A673 (cell line): ENCODE measurements at regions not wholly inside any gene's neighbourhood (a gene's known extent, or its start where the extent isn't known, plus 50 kb on each side); places are given as distances from the start of the nearest gene placed in this dataset.

Experiments used
- BruUV-seq: library from RNA; stranded (reverse); fragments of 400-500 nt; replicated peaks from 2 replicates; lab custom pipeline; 2021; lab: Mats Ljungman, UMichigan
- CTCF ChIA-PET: fragments of 300-600 bp; sonication (Branson Sonifier 250); formaldehyde crosslinking; loops from one replicate; lab custom pipeline; 2022; ENCODE audit warnings: antibody characterized with exemption; lab: Charles Lee
- POLR2A ChIA-PET: fragments of 300-600 bp; sonication (Branson Sonifier 250); formaldehyde crosslinking; loops from one replicate; lab custom pipeline; 2022; ENCODE audit warnings: antibody characterized with exemption; ENCODE audit not compliant: low non-redundant PET; lab: Charles Lee
- DNase-seq: peaks from one replicate; pipeline ENCODE4 v3.0.0-alpha.2; 2015; ENCODE audit warnings: low spot score
- H3K27ac ChIP-seq: fragments of 200-600 bp; sonication (generic); 2 replicates; pipeline ENCODE4 v1.5.1; 2016; ENCODE audit warnings: mixed run types, low read depth, mild to moderate bottlenecking, mixed read lengths, antibody characterized with exemption, low read length; ENCODE audit not compliant: poor library complexity, severe bottlenecking
- H3K27me3 ChIP-seq: fragments of 200-600 bp; sonication (generic); replicated peaks from 2 replicates; pipeline ENCODE4 v1.6.1; 2017; ENCODE audit warnings: mixed run types, low read depth, mild to moderate bottlenecking, mixed read lengths, antibody characterized with exemption, low read length; ENCODE audit not compliant: insufficient read depth, poor library complexity
- H3K36me3 ChIP-seq: fragments of 200-600 bp; sonication (generic); 2 replicates; pipeline ENCODE4 v1.6.1; 2016; ENCODE audit warnings: mixed run types, mild to moderate bottlenecking, mixed read lengths, antibody characterized with exemption, low read length; ENCODE audit not compliant: insufficient read depth, poor library complexity, severe bottlenecking
- H3K4me1 ChIP-seq: fragments of 200-600 bp; sonication (generic); 2 replicates; pipeline ENCODE4 v1.6.1; 2017; ENCODE audit warnings: mixed run types, mild to moderate bottlenecking, mixed read lengths, antibody characterized with exemption, low read length; ENCODE audit not compliant: insufficient read depth, poor library complexity, severe bottlenecking
- H3K4me3 ChIP-seq: fragments of 200-600 bp; sonication (generic); 2 replicates; pipeline ENCODE4 v1.5.1; 2016; ENCODE audit warnings: low read depth, mixed run types, mild to moderate bottlenecking, mixed read lengths, low read length; ENCODE audit not compliant: poor library complexity, severe bottlenecking
- H3K9me3 ChIP-seq: fragments of 200-600 bp; sonication (generic); 2 replicates; pipeline ENCODE4 v1.6.1; 2016; ENCODE audit warnings: mixed run types, low read depth, mild to moderate bottlenecking, mixed read lengths, antibody characterized with exemption, low read length; ENCODE audit not compliant: poor library complexity, severe bottlenecking
- CTCF ChIP-seq: fragments of 300-800, 200-600 bp; sonication (generic); conservative IDR thresholded peaks from 2 replicates; pipeline ENCODE4 v1.5.1; 2017; ENCODE audit warnings: low read depth, mild to moderate bottlenecking, antibody characterized with exemption, low read length, moderate library complexity, mixed read lengths
- EZH2 ChIP-seq: fragments of 200-600 bp; sonication (generic); IDR thresholded peaks from 2 replicates; pipeline ENCODE4 v1.6.1; 2017; ENCODE audit warnings: borderline replicate concordance, low read depth, mild to moderate bottlenecking, mixed read lengths, antibody characterized with exemption, low read length; ENCODE audit not compliant: poor library complexity, severe bottlenecking
- intact Hi-C: fragments of 100-400 bp; cut with micrococcal nuclease; formaldehyde crosslinking; loops from one replicate; pipeline ENCODE4 v1.10.0; 2022; ENCODE audit not compliant: unreplicated experiment

- intact Hi-C loops, result no loop called here
- H3K27ac ChIP-seq, result no peak overlapping the region
- BruUV-seq, result no TSS peak
These were observed 1063.5 kb upstream of the LRRN3 start for GRCh38 chr7:110027385-110027784.

GRCh38 chr7:110043519-110043918, 1047.4 kb upstream of the LRRN3 start:
- no peaks in the 10 kb centered on the region for H3K36me3 ChIP-seq
- H3K27ac ChIP-seq, result no peak overlapping the region
- H3K4me3 ChIP-seq, result no peak overlapping the region
- intact Hi-C loops, result no loop called here
- no peaks in the 10 kb centered on the region for H3K4me1 ChIP-seq
- DNase-seq, result no peak
- TF ChIP-seq EZH2 (no peak), CTCF (no peak)
- H3K9me3 ChIP-seq, result no peaks in the 10 kb centered on the region
- BruUV-seq, result no TSS peak
- H3K27me3 ChIP-seq, result no peaks in the 10 kb centered on the region
- ChIA-PET CTCF (no interaction called here), POLR2A (no interaction called here)

More at GRCh38 chr7:110027385-110027784, 1063.5 kb upstream of the LRRN3 start:
- ChIA-PET CTCF (no interaction called here), POLR2A (no interaction called here)
- Histone ChIP-seq H3K4me3 (no peak overlapping the region), H3K36me3 (no peaks in the 10 kb centered on the region), H3K4me1 (no peaks in the 10 kb centered on the region), H3K27me3 (no peaks in the 10 kb centered on the region), H3K9me3 (no peaks in the 10 kb centered on the region)
- TF ChIP-seq EZH2, result no peak
- no peak for TF ChIP-seq CTCF
- DNase-seq, result no peak

GRCh38 chr7:110050785-110051184, 1040.1 kb upstream of the LRRN3 start:
- DNase-seq, result no peak
- Histone ChIP-seq H3K36me3 (no peaks in the 10 kb centered on the region), H3K9me3 (no peaks in the 10 kb centered on the region), H3K27ac (no peak overlapping the region), H3K4me3 (no peak overlapping the region), H3K4me1 (no peaks in the 10 kb centered on the region), H3K27me3 (no peaks in the 10 kb centered on the region)
- intact Hi-C loops, result no loop called here
- BruUV-seq, result no TSS peak
- no peak for TF ChIP-seq EZH2
- TF ChIP-seq CTCF, result no peak
- POLR2A ChIA-PET, result no interaction called here
- CTCF ChIA-PET, result no interaction called here
